ENCODE measurements at regions not wholly inside any gene's neighbourhood (a gene's known extent, or its start where the extent isn't known, plus 50 kb on each side); places are given as distances from the start of the nearest gene placed in this dataset.
"Not testable (repeated sequence)": the region's sequence is repeated elsewhere in the genome, so short reads cannot be mapped to it uniquely, and the experiment has no call there.

DNA sequence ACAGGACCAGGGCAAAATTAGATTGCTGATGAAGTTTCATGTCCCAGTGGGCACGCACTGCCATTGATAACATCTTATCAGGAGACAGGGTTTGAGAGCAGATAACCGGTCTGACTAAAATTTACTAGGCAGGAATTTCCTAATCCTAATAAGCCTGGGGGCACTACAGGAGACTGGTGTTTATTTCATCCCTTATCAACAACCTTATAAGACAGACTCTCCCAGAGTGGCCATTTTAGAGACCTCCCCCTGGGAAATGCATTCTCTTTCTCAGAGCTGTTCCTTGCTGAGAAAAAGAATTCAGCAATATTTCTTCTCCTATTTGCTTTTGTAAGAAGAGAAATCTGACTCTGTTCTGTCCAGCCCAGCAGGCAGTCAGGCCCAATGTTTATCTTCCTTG, 423.4 kb upstream of the IMPG1 start:
- Histone ChIP-seq H3K4me1 (ENCODE audit: insufficient read depth, low read length) (no peaks in the 10 kb centered on the region), H3K4me3 (ENCODE audit: low read length) (no peak overlapping the region), H3K27me3 (ENCODE audit: insufficient read depth, low read length) (no peaks in the 10 kb centered on the region), H3K9me3 (ENCODE audit: low read depth, low read length) (peaks cover 9% of the 10 kb centered on the region)

DNA sequence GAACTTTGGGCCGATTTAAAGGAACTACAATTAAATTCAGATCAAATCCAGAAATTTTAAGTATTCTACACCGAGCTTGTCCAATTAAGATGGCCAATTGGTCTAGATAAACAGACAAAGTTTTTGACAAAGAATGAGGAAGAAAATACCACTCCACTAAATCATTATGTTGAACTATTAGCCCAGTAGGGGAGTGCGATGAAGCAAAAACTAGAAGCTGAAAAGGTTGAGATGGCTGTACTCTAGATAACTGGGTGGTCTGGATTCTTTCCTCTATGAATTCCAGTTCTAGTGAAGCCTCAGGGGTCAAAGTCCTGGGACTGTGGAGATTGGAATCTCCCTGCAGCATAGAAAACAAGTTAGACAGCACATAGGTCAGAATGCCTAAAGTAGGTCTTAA, 418.9 kb upstream of the IMPG1 start:
- H3K27me3 ChIP-seq (ENCODE audit: insufficient read depth, low read length); H3K4me3 ChIP-seq (ENCODE audit: low read length); H3K4me1 ChIP-seq (ENCODE audit: insufficient read depth, low read length); H3K9me3 ChIP-seq (ENCODE audit: low read depth, low read length): not testable (repeated sequence)

DNA sequence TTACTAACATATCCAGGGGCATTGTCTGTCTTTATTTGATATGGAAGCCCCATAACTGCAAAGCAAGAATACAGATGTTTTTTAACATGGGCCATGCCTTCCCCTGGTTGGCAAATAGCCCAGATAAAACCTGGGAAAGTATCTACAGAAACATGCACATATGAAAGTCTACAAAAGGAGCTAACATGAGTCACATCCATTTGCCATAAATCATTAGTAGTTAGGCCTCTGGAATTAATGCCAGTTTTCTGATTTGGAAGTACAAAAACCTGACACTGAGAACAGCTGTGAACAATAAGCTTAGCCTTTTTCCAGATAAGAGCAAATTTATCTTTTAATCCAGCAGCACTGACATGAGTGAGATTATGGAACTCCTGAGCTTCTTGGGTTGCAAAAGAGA, 418.0 kb upstream of the IMPG1 start:
- Histone ChIP-seq H3K9me3 (ENCODE audit: low read depth, low read length) (no peaks in the 10 kb centered on the region), H3K27me3 (ENCODE audit: insufficient read depth, low read length) (no peaks in the 10 kb centered on the region), H3K4me3 (ENCODE audit: low read length) (no peak overlapping the region), H3K4me1 (ENCODE audit: insufficient read depth, low read length) (no peaks in the 10 kb centered on the region)

DNA sequence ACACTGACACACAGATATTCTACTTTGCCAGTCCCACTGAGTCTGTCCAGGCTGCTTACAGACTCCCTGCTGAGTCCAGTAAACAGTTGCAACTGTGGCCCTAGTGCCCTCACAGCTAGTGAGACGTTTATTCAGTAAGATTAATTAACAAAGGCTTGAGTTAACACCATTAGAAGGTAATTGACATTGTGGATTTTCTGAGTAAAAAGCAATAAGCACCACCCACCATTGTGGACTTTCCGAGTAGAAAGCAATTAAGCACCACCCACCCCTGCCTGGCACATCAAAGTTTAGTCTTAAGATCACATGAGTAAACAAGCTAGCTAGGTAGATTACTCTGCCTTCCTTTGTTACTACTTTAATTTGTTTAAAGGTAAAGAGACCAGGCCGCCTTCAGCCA, 408.6 kb upstream of the IMPG1 start:
- no peaks in the 10 kb centered on the region for H3K4me1 ChIP-seq (ENCODE audit: insufficient read depth, low read length)
- no peaks in the 10 kb centered on the region for H3K27me3 ChIP-seq (ENCODE audit: insufficient read depth, low read length)
- H3K4me3 ChIP-seq (ENCODE audit: low read length) = no peak overlapping the region
- no peaks in the 10 kb centered on the region for H3K9me3 ChIP-seq (ENCODE audit: low read depth, low read length)

DNA sequence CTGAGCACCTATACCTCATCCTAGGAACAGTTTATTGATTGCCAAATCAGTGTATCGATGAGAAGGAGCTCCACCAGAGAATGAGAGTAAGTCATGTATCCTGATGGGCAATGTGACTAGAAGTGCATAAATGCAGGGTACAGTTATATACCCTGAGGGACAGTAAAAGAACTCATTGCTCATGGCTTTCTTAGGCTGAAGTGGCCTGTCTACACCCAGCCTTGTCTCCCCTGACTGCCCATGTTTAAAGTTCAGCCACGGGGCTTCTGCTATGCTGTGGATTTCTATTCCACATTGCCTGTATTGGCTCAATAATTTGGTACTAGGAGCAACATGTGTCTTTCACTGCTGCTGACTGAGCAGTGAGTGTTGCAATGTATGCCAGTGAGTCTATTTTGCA, 400.4 kb upstream of the IMPG1 start:
- no peak overlapping the region for H3K4me3 ChIP-seq (ENCODE audit: low read length)
- no peaks in the 10 kb centered on the region for H3K27me3 ChIP-seq (ENCODE audit: insufficient read depth, low read length)
- H3K9me3 ChIP-seq (ENCODE audit: low read depth, low read length) = no peaks in the 10 kb centered on the region
- H3K4me1 ChIP-seq (ENCODE audit: insufficient read depth, low read length) = no peaks in the 10 kb centered on the region

DNA sequence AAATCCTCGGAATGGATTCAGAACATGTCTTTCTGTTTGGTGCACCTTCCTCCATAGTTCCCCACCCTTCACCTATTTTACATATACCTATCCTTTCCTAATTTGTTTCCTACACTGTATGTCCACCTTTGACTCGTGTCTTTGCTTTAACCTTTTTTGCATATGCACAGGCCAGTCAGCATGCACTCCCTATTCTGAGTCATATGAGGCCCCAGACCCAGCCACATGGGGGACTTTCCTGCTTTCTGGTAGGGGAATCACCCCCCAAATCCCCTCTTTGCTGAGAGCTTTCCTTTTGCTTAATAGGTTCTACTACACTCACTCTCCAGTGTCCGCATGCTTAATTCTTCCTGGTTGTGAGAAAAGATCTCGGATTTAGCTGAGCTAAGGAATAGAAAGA, 393.8 kb upstream of the IMPG1 start:
- no peak overlapping the region for H3K4me3 ChIP-seq (ENCODE audit: low read length)
- no peaks in the 10 kb centered on the region for H3K4me1 ChIP-seq (ENCODE audit: insufficient read depth, low read length)
- no peaks in the 10 kb centered on the region for H3K9me3 ChIP-seq (ENCODE audit: low read depth, low read length)
- no peaks in the 10 kb centered on the region for H3K27me3 ChIP-seq (ENCODE audit: insufficient read depth, low read length)

DNA sequence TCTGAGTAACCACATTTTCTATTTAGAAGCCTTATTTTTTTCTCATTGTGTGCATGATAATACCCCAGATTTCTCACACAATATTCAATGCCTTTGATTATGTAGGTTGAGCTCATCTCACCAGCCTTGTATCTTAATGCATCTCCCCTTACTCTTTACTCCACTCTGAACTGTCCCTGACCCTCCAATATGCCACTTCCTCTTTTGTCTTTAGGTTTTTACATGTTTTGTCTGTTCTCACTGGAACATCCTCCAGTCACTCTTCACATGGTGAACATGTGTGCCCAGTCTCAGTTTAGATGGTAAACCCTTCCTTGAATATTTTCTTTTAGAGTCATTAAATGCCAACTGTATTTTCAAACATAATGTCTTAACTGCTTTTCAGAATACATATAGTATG, 392.9 kb upstream of the IMPG1 start:
- no peak overlapping the region for H3K4me3 ChIP-seq (ENCODE audit: low read length)
- H3K4me1 ChIP-seq (ENCODE audit: insufficient read depth, low read length) = no peaks in the 10 kb centered on the region
- no peaks in the 10 kb centered on the region for H3K27me3 ChIP-seq (ENCODE audit: insufficient read depth, low read length)
- no peaks in the 10 kb centered on the region for H3K9me3 ChIP-seq (ENCODE audit: low read depth, low read length)

DNA sequence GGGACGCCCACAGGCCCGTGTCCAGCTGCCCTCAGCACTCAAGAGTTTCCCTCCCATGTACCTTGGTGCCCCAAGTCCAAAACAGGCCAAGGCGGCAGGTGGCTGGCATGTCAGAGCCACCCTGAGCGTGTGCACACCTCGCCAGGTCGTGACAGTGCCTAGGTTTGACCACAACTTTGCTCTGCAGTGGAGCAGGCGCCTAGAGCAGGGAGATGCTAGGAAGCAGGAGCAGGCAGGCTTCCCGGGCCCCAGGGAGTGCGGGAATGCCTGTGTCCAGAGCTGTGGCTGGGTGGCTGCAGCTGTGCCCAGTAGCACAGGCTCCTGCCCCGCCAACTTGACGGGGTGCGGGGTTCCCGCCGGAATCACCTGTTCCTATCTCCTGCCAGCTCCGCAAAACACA, 380.8 kb upstream of the IMPG1 start:
- H3K9me3 ChIP-seq (ENCODE audit: low read depth, low read length) = no peaks in the 10 kb centered on the region
- H3K27me3 ChIP-seq (ENCODE audit: insufficient read depth, low read length) = no peaks in the 10 kb centered on the region

DNA sequence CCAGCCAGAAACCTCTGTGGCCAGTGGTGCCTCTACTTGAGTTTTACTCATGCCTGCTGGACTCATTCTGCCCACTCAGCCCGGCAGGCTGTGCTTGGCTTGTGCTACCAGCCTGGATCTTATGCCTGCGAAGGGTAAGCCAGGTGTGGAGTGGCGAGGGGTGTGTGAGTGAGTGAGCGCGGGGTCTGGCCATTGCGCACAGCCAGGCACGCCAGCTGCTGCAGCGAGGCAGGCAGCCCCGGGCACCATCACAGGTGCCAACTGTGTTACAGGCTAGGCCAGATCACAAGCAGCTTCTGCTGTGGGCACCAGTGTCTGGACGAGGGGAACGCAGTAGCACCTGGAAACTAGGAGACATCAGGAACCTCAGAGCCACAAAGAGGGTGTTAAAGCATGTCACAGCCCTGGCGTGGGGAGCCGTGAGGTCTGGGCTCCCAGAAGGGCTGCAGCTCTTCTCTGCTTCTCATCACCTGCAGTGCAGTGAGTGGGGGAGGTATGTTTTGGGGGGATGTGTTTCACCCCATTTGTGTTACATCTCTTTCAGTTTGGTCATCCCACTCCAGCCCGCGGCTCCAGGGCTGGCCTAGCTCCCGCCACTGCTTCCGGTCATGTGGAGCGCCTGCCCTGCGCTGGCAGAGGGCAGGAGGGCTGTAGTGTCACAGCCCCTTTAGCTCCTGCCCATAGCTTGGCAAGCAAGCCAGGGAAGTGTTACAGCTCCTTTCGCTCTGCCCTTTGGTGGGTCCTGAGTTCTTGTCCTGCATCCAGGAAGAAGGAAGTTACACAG, 379.7 kb upstream of the IMPG1 start:
- Histone ChIP-seq H3K9me3 (ENCODE audit: low read depth, low read length) (no peaks in the 10 kb centered on the region), H3K4me3 (ENCODE audit: low read length) (no peak overlapping the region), H3K27me3 (ENCODE audit: insufficient read depth, low read length) (no peaks in the 10 kb centered on the region), H3K4me1 (ENCODE audit: insufficient read depth, low read length) (no peaks in the 10 kb centered on the region)

More for the DNA sequence above, 380.8 kb upstream of the IMPG1 start:
- no peaks in the 10 kb centered on the region for H3K4me1 ChIP-seq (ENCODE audit: insufficient read depth, low read length)
- no peak overlapping the region for H3K4me3 ChIP-seq (ENCODE audit: low read length)

DNA sequence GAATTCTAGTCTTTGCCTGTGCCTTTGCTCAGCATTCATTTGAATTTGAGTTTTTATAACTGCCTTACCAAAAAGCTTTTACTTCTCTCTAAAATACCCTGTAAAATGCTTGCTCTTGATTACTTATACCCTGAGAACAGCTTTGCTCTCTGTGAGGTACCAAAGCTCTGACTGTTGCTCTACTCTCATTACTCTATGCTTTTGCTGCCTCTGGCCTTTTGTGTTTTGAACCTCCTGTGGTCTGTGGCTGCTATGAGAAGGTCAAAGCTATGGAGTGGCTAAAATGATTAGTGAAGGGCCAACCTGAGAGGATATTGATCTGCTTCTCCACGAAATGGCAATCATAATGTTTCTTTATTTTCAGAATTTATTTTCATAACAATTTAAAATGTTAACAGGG, 375.6 kb upstream of the IMPG1 start:
- Histone ChIP-seq H3K4me3 (ENCODE audit: low read length) (no peak overlapping the region), H3K4me1 (ENCODE audit: insufficient read depth, low read length) (no peaks in the 10 kb centered on the region), H3K9me3 (ENCODE audit: low read depth, low read length) (no peaks in the 10 kb centered on the region), H3K27me3 (ENCODE audit: insufficient read depth, low read length) (no peaks in the 10 kb centered on the region)

DNA sequence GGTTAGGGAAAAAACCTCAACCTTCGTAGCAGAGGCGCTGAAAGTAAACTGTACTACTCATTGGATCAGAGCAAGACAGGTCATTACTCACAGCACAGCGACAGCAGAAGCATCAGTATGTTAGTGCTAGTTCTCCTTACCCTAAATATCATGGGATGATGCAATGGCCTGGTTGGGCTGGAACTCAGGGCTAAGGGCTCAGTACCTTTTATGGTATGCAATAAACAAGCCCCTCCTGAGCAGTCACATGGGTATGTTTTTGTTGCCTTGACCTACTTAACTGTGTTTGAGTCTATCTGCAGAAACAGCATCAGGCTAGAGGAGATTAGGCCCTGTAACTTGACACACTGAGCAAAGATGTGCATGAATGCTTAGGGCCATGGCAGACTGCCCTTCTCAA, 369.4 kb upstream of the IMPG1 start:
- no peaks in the 10 kb centered on the region for H3K27me3 ChIP-seq (ENCODE audit: insufficient read depth, low read length)
- H3K4me3 ChIP-seq (ENCODE audit: low read length) = no peak overlapping the region
- no peaks in the 10 kb centered on the region for H3K4me1 ChIP-seq (ENCODE audit: insufficient read depth, low read length)
- H3K9me3 ChIP-seq (ENCODE audit: low read depth, low read length) = no peaks in the 10 kb centered on the region

DNA sequence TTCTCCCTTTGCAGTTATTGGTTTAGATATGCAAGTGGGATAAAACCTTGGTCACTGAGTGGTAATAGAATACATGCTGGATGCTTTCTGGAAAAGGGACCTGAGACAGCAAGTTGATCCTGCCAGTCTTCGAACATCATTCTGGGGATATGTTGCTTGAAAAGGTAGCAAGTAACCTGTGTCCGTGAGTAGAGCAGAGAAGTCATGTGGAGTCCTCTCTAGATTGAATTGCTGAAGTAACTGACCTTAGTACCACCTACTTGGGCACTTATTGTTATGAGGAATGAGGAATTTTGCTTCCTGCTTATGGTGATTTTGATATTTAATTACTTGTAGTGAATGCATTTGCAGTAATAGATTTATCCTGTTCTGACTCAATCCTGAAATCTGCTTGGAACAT, 367.3 kb upstream of the IMPG1 start:
- H3K27me3 ChIP-seq (ENCODE audit: insufficient read depth, low read length) = no peaks in the 10 kb centered on the region
- no peaks in the 10 kb centered on the region for H3K9me3 ChIP-seq (ENCODE audit: low read depth, low read length)
- no peak overlapping the region for H3K4me3 ChIP-seq (ENCODE audit: low read length)
- H3K4me1 ChIP-seq (ENCODE audit: insufficient read depth, low read length) = no peaks in the 10 kb centered on the region

DNA sequence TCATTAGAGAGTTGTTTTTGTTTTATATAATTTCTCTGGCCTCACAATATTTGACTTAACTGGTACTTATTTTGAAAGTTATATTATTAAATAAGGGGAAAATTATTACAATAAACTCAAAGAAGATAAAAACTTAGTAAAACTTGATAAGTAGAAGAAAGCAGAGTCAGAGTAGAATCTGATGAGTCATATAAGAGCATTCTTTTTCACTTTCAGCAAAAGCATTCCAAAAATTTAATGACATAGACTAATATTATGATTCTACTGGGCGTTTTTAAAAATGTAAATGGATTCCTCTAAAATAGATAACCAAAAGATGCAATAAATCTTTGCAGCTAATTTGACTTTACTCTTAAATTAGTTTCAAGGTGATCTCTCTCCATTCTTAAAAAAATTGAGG, 366.3 kb upstream of the IMPG1 start:
- no peaks in the 10 kb centered on the region for H3K9me3 ChIP-seq (ENCODE audit: low read depth, low read length)
- H3K27me3 ChIP-seq (ENCODE audit: insufficient read depth, low read length) = no peaks in the 10 kb centered on the region
- no peaks in the 10 kb centered on the region for H3K4me1 ChIP-seq (ENCODE audit: insufficient read depth, low read length)
- H3K4me3 ChIP-seq (ENCODE audit: low read length) = no peak overlapping the region

DNA sequence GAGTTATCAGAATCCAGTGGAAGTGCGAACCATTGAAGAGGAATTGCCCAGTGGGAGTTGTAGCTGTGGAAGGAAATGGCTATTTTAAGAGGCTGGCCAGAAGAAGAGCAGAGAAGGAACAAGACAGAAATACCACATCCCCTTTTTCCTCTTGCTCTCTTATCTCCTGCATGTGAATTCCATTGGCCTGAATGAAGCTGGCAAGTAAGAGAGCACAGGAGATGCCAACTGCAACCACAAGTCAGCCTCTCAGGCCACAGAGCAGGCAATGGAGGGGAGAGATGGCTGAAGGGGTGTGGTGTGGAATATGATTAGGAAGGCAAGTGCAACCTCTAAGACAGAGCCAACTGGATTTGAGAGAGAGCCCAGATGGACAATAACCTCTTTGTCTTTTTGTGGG, 362.7 kb upstream of the IMPG1 start:
- Histone ChIP-seq H3K9me3 (ENCODE audit: low read depth, low read length) (no peaks in the 10 kb centered on the region), H3K4me3 (ENCODE audit: low read length) (no peak overlapping the region), H3K27me3 (ENCODE audit: insufficient read depth, low read length) (no peaks in the 10 kb centered on the region), H3K4me1 (ENCODE audit: insufficient read depth, low read length) (no peaks in the 10 kb centered on the region)

DNA sequence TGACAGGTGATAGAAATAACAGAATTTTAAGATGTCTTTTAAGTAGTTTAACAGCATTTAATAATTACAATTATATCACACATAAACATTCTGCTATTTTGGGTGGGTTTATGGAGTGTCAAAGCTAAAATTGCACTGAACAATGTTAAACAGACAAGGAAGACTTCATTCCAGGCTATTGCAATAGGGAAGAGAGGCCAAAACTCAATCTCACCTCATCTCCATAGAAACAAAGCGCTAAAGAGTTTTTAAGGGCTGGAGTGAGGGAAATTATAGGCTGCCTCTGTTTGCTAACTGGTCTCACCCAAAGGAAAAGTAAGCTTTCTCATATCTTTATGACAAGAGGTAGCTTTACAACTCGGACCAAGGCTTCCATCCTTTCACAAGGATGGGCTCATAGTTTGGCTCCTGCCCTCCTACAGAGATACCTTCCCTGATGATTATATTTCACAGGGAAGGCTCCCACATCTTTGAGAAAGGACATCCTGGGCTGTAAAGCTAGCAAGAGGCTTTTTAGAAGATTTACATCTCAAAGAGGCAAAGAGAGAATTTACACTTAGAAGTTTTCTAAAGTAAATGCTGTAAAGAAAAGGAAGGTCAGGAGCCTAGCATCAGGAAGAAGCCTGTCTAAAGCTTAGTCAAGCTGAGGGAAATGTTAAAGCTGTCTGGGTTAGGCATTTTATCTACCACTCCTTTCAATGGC, 350.2 kb upstream of the IMPG1 start:
- no peaks in the 10 kb centered on the region for H3K4me1 ChIP-seq (ENCODE audit: insufficient read depth, low read length)
- no peak overlapping the region for H3K4me3 ChIP-seq (ENCODE audit: low read length)
- H3K9me3 ChIP-seq (ENCODE audit: low read depth, low read length) = no peaks in the 10 kb centered on the region
- H3K27me3 ChIP-seq (ENCODE audit: insufficient read depth, low read length) = no peaks in the 10 kb centered on the region

DNA sequence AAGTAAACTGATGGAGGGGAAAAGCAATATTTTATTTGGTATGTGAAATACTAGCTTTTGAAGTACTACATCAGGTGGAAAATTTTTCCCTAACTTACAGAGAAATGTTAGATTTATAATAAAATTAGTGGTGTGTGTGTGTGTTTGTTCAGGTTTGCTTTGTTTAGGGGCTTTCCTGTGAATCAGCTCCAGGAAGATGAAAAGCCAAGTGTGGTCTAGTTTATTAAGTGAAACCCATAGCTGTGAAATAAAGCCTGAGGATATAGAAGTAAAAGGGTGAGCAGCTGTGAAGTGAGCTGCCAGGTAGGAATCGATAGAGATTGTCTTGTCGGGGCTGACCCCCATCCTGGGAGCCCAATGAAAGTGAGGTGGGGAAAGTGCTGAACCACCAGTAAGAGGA, 347.6 kb upstream of the IMPG1 start:
- H3K4me3 ChIP-seq (ENCODE audit: low read length) = no peak overlapping the region
- no peaks in the 10 kb centered on the region for H3K9me3 ChIP-seq (ENCODE audit: low read depth, low read length)
- no peaks in the 10 kb centered on the region for H3K27me3 ChIP-seq (ENCODE audit: insufficient read depth, low read length)
- H3K4me1 ChIP-seq (ENCODE audit: insufficient read depth, low read length) = no peaks in the 10 kb centered on the region

Data from mononuclear cell (primary cell).